ENCODE measurements at regions not wholly inside any gene's neighbourhood (a gene's known extent, or its start where the extent isn't known, plus 50 kb on each side); places are given as distances from the start of the nearest gene placed in this dataset.
"Not testable (repeated sequence)": the region's sequence is repeated elsewhere in the genome, so short reads cannot be mapped to it uniquely, and the experiment has no call there.

DNA sequence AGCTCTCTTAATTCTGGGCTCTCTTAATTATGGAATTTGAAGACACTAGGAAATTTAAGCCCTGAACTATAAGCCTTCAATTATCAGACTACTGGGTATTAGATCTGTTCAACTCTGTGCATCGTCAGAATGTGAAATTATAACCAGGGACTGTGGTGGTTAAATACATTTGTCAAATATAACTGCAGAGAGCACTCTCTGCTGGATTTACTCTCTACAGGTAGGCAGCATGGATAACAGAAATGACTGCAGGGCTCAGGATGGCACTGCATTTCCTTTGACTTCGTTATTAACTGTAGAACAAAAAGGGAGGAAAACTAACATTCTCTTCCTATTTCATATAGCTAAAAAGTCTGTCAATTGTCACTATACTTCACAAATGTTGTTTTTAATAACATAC, 310.1 kb upstream of the RASGEF1B start:
- Histone ChIP-seq H3K27ac (replicated peaks in 1 of 4) (no peak overlapping the region), H3K36me3 (no peaks in the 10 kb centered on the region), H3K27me3 (no peaks in the 10 kb centered on the region), H3K4me3 (no peak overlapping the region), H3K4me1 (peaks cover 0 to 11% (median 9%) of the 10 kb centered on the region in 4 donors), H3K9me3 (no peaks in the 10 kb centered on the region)
- 70% methylated on average over 2 of the region's 2 CpGs for WGBS
- no peak for DNase-seq (ENCODE audit: extremely low spot score)
- intact Hi-C loops (cut with DNase I): no loop called here
- TF ChIP-seq EP300 (IDR thresholded peaks at IDR 0.05): no peak
- TF ChIP-seq POLR2AphosphoS5 (IDR thresholded peaks at IDR 0.05): no peak
- TF ChIP-seq POLR2A (IDR thresholded peaks at IDR 0.05; ENCODE audit: low read depth): no peak
- TF ChIP-seq, protein P1, sequence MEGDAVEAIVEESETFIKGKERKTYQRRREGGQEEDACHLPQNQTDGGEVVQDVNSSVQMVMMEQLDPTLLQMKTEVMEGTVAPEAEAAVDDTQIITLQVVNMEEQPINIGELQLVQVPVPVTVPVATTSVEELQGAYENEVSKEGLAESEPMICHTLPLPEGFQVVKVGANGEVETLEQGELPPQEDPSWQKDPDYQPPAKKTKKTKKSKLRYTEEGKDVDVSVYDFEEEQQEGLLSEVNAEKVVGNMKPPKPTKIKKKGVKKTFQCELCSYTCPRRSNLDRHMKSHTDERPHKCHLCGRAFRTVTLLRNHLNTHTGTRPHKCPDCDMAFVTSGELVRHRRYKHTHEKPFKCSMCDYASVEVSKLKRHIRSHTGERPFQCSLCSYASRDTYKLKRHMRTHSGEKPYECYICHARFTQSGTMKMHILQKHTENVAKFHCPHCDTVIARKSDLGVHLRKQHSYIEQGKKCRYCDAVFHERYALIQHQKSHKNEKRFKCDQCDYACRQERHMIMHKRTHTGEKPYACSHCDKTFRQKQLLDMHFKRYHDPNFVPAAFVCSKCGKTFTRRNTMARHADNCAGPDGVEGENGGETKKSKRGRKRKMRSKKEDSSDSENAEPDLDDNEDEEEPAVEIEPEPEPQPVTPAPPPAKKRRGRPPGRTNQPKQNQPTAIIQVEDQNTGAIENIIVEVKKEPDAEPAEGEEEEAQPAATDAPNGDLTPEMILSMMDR (IDR thresholded peaks at IDR 0.05): no peak

DNA sequence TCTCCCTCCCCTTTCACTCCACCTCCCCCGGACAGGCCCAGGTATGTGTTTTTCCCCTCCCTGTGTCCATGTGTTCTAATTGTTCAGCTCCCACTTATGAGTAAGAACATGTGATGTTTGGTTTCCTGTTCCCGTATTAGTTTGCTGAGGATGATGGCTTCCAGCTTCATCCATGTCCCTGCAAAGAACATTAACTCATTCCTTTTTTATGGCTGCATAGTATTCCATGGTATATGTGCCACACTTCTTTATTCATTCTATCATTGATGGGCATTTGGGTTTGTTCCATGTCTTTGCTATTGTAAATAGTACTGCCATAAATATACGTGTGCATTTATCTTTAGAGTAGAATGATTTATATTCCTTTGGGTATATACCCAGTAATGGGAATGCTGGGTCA, 306.0 kb upstream of the RASGEF1B start:
- intact Hi-C loops (cut with DNase I); H3K27me3 ChIP-seq; H3K27ac ChIP-seq (replicated peaks in 1 of 4); H3K4me1 ChIP-seq; H3K9me3 ChIP-seq; H3K4me3 ChIP-seq; H3K36me3 ChIP-seq; DNase-seq (ENCODE audit: extremely low spot score): not testable (repeated sequence)
- WGBS: 81% methylated on average over 3 of the region's 3 CpGs

DNA sequence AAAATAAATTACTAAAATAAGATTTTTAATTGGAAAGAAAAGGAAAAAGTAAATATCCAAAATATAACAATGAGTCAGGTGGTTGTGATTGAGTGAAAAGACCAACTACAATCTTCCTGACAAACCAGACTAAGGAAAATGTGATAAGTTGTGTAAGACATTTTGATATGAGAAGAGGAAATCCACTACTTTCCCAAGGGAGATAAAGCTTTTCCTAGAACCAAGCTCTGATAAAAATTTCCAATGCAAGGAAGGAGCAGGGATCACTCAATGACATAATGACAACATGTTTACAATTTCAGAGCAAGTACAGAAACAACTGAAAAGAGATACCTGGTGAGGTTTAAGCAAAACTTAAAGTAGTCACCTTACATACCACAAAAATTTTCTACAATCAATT, 305.1 kb upstream of the RASGEF1B start:
- H3K27ac ChIP-seq (replicated peaks in 1 of 4): no peak overlapping the region
- no peak for DNase-seq (ENCODE audit: extremely low spot score)

DNA sequence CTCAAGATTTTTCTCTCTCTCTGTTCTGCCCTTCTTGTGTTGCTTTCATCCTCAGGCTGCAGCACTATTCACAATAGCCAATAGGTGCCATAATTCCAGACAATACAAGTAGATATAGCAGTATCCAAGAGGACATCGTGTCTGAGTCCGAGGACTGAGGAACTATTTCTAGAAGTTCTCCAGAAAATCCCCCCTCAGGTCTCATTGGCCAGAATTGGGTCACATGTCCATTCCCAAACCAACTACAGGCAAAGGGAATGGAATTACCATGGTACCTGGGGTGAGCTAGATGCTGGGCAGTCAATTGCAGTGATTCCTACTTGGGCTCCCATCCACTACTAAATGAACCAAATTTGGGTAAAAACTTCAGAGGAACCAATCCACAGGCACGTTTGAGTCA, 301.9 kb upstream of the RASGEF1B start:
- Histone ChIP-seq H3K4me1 (no peaks in the 10 kb centered on the region), H3K36me3 (no peaks in the 10 kb centered on the region), H3K27ac (replicated peaks in 1 of 4) (no peak overlapping the region), H3K27me3 (no peaks in the 10 kb centered on the region), H3K4me3 (no peak overlapping the region), H3K9me3 (no peaks in the 10 kb centered on the region)
- intact Hi-C loops (cut with DNase I): no loop called here
- TF ChIP-seq POLR2AphosphoS5 (IDR thresholded peaks at IDR 0.05) (no peak), EP300 (IDR thresholded peaks at IDR 0.05) (no peak), POLR2A (IDR thresholded peaks at IDR 0.05; ENCODE audit: low read depth) (no peak)
- TF ChIP-seq, protein P1 (IDR thresholded peaks at IDR 0.05): no peak
- DNase-seq (ENCODE audit: extremely low spot score): no peak
- WGBS: 90% methylated on average over 3 of the region's 3 CpGs

More for the DNA sequence above, 305.1 kb upstream of the RASGEF1B start:
- Histone ChIP-seq H3K9me3 (no peaks in the 10 kb centered on the region), H3K4me3 (no peak overlapping the region), H3K4me1 (no peaks in the 10 kb centered on the region), H3K36me3 (no peaks in the 10 kb centered on the region), H3K27me3 (no peaks in the 10 kb centered on the region)
- intact Hi-C loops (cut with DNase I): no loop called here
- TF ChIP-seq POLR2AphosphoS5 (IDR thresholded peaks at IDR 0.05) (no peak), EP300 (IDR thresholded peaks at IDR 0.05) (no peak), POLR2A (IDR thresholded peaks at IDR 0.05; ENCODE audit: low read depth) (no peak)
- TF ChIP-seq, protein P1 (IDR thresholded peaks at IDR 0.05): no peak

DNA sequence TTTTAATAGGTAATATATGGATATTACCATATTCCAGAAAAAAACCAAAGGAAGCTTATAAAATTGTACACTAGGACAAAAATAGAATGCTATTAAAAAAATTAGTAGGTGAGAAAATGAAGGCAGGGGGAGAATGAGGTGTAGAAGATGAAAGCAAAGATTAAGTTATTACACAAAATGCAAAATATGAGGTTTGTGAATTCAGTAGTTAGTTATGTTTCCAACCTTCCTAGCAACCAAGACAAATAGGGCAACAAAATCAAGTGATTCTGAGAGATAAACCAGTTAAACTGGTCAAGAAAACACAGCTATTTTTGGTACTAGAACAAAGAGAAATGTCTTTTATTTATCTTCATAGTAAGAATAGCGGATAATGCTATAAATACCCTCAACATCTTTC, 300.0 kb upstream of the RASGEF1B start:
- 76% methylated on average over 1 of the region's 1 CpG for WGBS
- H3K9me3 ChIP-seq: no peaks in the 10 kb centered on the region
- intact Hi-C loops (cut with DNase I): no loop called here
- H3K4me1 ChIP-seq: no peaks in the 10 kb centered on the region
- no peaks in the 10 kb centered on the region for H3K27me3 ChIP-seq
- DNase-seq (ENCODE audit: extremely low spot score): no peak
- no peak overlapping the region for H3K27ac ChIP-seq (replicated peaks in 1 of 4)
- no peak overlapping the region for H3K4me3 ChIP-seq
- TF ChIP-seq POLR2AphosphoS5 (IDR thresholded peaks at IDR 0.05) (no peak), POLR2A (IDR thresholded peaks at IDR 0.05; ENCODE audit: low read depth) (no peak), EP300 (IDR thresholded peaks at IDR 0.05) (no peak)
- TF ChIP-seq, protein P1 (IDR thresholded peaks at IDR 0.05): no peak
- no peaks in the 10 kb centered on the region for H3K36me3 ChIP-seq
